NCI-H345 treated with DMSO at 0.1 percent for 48 hours (cell line): ENCODE measurements at regions not wholly inside any gene's neighbourhood (a gene's known extent, or its start where the extent isn't known, plus 50 kb on each side); places are given as distances from the start of the nearest gene placed in this dataset.
"Not testable (repeated sequence)": the region's sequence is repeated elsewhere in the genome, so short reads cannot be mapped to it uniquely, and the experiment has no call there.

Experiments used
- DNase-seq: peaks from one replicate; lab custom pipeline; 2025; ENCODE audit not compliant: unreplicated experiment; lab: John Stamatoyannopoulos, UW

DNA sequence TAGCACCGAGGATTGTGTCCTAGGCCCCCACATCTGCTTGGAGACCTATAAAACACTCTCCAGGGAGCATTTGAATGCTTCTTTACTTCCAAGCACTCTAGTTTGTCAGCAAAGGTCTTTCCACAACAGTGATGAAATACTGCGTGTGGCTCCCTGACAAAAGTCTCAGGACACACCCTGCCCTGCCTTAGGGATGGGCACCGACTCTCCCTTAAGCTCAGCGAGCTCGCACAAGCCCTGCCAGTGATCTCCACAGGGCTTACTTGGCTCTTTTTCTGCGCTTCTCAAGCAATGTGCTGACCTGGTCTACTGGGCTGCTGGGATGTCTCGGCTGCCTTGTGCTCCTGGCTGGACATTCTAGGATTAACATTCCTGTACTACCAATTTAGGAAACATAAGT lies 84.3 kb upstream of the MPP7 start:
- no peak for DNase-seq

DNA sequence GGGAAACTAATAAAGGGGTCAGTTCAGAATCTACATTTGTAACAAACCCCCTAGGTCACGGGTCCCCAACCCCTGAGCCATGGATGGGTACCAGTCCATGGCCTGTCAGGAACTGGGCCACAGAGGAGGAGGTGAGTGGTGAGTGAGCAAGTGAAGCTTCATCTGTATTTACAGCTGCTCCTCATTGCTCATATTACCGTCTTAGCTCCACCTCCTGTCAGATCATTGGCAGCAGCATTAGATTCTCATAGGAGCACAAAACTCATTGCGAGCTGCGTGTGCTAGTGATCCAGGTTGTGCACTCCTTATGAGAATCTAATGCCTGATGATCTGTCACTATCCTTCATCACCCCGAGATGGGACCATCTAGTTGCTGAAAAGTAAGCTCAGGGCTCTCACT lies 88.4 kb upstream of the MPP7 start:
- DNase-seq = no peak

DNA sequence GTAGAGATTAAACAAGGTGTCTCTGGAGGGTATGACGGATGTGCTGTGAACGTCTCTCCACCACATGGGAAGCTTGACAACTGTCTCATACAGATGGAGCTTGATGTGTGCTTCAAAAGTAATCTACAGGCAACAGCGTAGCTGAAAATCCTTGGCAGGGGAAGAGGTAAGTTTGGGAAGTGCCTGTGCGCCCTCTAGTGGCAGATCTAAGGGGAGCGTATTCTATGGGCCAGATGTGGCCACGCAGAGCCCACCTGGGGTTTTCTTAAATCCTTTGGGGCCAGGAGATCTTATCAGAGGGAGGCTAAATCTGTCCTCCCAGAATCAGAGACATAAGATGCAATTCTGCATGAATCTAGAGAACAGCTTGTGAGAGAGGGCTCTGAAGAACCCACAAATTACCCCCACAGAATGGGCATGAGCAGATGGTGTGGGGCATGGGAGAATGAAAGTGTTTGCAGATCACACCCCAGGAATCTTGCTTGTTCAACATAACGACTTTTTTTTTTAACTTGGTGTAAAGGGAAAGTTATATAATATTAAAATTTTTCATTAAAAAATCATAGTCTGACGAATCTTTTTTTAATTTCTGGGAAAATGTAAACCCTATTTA lies 91.2 kb upstream of the MPP7 start:
- DNase-seq = no peak

DNA sequence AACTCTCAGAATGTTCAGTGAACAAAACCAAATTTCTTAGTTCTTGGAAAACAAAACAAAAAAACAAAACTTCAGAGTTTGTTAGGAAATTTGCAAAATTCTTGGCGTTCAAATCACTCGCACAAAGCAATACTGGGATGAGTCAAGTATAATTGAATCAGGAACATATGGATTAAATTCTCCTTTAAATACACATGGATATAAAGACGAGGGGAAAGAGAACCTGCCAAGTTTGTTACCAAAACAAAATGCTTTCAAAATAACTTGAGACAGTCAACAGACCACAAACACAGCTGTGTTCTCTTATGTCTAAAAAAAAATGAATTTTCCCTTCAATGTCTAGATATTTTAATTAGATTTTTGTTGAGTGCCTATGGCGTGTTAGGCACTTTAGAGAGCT lies 93.5 kb upstream of the MPP7 start:
- no peak for DNase-seq

DNA sequence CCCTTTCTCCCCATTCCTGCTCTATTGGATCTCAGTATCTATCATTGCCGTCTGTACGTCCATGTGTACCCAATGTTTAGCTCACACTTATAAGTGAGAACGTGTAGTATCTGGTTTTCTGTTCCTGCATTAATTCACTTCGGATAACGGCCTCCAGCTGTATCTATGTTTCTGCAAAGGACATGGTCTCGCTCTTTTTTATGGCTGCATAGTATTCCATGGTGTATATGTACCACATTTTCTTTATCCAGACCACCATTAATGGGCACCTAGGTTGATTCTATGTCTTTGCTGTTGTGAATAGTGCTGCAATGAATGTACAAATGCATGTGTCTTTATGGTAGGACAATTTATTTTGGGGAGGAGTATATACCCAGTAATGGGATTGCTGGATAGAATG lies 94.4 kb upstream of the MPP7 start:
- DNase-seq = no peak

DNA sequence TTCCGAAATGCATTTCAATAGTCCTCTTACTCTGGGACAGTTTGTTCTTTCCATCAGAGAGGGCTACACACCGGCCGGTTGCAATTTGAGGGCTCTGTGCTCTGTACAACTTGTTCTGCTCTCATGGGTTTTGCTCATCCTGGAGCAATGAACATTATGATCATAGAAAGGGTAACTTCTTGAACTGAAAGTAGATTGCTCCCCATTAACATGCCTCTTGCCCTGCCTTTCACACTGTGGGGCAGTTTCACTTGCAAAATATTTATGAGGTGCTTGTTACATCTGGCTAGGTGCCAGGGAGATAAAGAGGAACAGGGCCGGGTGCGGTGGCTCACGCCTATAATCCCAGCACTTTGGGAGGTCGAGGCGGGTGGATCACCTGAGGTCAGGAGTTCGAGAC lies 97.3 kb upstream of the MPP7 start:
- no peak for DNase-seq

DNA sequence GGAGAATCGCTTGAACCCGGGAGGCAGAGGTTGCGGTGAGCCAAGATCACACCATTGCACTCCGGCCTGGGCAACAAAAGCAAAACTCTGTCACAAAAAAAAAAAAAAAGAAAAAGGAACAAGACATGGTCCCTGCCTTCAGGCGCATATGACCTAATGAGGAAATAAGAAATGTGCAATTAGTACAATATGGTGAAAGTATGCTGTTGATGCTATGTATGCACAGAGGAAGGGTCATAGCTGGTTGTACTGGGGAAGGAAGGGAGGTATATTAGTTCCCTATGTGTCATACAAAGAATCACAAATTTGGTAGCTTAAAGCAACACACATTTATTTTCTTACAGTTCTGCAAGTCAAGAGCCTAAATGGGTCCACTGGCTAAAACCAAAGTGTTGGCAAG lies 97.8 kb upstream of the MPP7 start:
- DNase-seq = no peak

DNA sequence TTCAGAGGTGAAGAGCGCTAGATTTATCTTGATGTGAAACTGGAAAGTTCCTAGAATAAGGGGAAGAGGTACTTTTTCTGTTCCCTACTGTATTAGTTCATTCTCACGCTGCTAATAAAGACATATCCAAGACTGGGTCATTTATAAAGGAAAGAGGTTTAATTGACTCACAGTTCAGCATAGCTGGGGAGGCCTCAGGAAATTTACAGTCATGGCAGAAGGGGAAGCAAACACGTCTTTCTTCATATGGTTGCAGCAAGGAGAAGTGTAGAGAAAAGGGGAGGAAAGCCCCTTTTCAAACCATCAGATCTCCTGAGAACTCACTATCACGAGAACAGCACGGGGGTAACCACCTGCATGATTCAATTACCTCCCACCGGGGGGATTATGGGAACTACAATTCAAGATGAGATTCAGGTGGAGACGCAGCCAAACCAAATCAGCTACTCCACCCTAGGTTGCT lies 99.8 kb upstream of the MPP7 start:
- DNase-seq = not testable (repeated sequence)

DNA sequence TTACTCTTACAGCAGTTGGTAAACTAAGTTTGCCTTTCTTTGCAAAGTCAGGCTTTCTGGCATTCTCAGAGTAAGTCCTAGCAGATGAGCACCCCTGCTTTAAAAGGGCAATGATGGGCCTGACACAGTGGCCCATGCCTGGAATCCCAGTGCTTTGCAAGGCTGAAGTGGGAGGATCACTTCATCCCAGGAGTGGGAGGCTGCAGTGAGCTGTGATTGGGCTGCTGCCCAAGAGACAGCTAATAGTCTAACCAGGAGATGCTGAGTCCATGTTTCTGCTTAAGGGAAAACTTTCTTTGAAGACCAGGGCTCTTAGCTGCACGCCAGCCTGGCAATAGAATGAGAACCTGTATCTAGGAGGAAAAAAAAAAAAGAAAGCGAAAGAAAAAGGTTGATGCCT lies 100.2 kb upstream of the MPP7 start:
- DNase-seq = no peak

DNA sequence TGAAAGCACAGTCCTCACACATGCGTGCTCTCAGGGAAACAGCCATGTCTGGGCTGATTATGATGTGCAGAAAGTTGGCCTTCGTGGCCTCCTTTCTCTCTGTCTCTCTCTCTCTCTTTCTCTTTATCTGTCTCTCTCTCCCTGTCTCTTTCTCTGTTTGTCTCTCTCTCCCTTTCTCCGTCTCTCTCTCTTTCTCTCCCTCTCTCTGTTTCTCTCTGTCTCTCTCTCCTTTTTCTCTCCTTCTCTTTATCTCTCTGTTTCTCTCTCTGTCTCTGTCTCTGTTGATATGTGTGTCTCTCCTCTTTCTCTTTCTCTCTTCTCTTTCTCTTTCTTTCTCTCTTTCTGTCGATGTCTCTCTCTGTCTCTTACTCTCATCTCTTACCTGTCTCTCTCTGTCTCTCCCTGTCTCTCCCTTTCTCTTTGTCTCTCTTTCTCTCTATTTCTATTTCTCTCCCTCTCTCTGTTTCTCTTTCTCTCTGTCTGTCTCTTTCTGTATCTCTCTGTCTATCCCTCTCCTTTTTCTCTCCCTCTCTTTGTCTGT lies 105.4 kb upstream of the MPP7 start:
- DNase-seq = no peak

DNA sequence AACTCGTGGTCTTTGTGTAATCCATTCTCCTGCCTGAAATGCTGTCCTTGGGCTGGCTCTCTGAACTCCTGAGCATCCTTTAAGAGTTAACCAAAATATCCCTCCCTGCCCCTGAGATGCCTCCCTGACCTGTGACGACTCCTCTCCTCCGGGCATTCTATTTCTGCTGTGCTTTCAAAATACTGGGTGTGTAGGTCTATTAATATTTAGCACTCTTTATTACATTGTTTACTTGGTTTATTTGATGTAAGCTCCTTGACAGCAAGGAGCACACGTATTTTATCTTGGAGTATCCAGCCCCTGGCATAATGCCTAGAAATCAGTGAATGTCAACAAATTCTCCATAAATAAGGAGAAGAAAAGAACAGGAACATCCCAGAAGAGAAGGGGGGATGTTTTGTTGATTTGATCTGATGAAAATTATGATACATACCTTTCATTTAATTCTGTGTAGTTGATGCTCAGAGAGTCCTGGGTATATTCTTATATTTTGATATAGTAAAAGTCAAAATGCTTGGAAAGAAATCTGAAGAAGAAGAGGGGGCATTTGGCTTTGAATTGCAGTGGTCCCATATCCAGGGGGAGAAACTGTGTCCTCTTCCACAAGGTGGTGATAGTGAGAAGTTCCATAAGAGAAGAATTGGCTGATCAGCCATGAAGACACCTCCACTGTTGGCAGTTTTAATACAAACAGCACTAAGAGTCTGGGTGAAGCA lies 107.7 kb upstream of the MPP7 start:
- DNase-seq = no peak

DNA sequence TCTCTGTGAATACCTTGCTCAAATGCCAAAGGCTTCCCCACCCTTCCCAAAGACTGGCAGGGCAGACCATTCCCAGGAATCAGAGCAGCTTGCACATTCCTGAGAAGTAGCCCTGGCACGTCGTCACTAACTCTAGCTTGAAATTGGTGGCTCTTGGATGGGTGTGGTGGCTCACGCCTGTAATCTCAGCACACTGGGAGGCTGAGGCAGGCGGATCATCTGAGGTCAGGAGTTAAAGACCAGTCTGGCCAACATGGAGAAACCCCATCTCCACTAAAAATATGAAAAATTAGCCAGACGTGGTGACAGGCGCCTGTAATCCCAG lies 108.2 kb upstream of the MPP7 start:
- no peak for DNase-seq

DNA sequence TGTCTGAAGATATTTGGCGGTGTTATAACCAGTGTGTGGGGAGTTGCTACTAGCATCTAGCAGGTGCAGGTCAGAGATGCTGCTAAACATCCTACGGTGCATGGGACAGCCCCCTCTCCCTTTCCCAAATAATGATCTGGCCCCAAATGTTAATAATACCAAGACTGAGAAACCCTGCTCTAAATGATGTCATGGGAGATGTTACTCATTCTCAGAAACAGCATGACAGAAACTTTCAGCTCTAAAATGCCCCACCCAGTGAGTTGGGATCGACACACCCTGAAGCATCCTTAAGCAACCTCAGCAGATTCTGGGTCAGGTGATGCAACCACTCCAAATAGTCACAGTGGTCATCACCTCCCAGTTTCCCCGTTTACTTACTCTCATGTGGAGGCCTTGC lies 108.8 kb upstream of the MPP7 start:
- no peak for DNase-seq

DNA sequence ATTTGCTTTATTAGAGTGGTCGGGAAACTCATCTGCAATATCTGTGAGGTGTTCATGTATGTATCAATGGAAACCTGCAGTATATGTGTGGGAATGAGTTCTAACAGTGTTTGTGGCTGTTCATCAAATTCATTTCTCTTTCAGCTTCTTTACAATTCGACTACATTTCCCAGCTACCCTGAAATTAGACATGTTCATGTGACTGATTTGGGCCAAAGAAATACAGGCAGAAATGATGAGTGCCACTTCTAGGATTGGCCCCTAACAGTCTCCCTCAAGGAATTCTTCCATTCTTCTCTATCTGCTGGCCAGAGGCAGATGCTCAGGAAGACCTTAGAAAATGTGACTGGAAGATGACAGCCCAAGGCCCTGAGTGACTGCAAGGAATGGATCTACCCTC lies 114.8 kb upstream of the WAC start:
- DNase-seq = no peak

DNA sequence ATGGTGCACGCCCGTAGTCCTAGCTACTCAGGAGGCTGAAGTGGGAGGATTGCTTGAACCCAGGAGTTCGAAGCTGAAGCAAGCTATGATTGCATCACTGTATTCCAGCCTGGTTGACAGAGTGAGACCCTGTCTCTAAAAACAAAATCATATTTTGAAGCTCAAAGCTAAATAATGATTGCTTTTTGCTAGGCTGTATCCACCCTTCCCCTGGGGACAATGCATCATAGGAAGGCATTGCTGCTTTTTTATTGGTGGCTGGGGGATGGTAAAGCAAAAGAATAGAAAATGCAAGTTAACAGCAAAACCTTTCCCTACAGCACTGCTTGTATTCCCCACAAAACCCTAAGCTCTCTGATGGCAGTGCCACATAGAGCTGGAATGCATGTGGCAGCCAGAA lies 107.5 kb upstream of the WAC start:
- DNase-seq = no peak

DNA sequence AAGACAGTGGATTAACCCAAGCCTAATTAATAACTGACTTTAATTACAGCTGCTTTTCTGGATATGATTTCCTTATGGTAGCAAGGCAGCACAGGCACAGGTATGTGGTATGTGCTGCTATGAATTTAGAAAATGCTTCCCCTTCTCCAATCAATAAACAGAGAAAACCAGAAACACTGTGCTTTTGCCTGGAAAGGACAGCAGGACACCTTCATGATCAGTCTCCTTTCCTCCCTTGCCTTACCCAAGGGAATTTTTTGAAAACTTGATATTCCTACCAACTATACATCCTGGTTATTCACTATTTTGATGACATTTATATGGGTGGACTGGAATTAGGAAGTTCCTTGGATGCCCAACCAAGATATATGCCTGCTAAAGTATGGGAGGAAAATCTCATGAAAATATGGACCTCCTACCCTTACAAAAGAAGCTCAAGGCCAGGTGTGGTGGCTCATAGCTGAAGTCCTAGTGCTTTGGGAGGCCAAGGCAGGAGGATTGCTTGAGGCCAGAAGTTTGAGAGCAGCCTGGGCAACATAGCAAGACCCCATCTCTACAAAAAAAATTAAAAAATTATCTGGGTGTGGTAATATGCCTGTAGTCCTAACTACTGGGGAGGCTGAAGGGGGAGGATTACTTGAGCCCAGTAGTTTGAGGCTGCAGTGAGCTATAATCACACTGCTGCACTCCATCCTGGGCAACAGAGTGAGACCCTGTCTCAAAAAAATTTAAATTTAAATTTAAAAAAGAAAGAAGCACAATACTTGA lies 106.3 kb upstream of the WAC start:
- DNase-seq = no peak

DNA sequence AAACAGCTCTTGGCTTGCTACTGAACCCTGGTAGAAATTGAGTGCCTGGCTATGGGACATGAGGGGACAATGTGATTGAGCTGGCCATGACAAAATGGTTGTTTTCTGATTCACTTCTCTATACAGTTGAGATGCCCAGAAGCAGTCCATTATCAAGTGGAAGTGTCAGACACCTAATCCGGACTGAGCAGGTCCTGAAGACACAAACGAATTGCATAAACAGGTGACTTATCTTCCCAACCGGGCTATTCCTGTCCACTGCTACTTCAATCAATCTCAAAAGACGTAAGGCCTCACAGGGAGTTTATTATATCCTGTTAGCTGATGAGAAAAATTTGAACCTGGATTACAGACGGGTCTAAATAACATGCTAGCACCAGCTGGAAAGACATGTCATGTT lies 105.5 kb upstream of the WAC start:
- no peak for DNase-seq

DNA sequence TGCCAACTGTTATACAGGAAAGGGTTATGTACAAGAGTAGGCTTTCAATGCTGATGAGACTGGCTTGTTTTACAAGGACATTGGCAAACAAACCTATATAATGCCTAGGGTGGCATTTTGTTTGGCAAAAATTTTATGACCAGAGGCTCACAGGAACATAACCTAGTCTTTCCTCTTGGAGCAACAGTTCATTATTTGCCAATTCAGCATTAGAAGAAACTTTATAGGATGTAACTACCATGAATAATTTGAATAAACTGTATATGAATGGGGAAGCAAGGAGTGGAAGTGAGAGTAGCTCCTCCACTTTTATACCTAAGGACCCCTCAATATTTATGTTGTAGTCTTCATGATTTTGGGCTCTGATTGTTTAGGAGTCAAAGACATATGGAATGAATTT lies 103.9 kb upstream of the WAC start:
- no peak for DNase-seq

DNA sequence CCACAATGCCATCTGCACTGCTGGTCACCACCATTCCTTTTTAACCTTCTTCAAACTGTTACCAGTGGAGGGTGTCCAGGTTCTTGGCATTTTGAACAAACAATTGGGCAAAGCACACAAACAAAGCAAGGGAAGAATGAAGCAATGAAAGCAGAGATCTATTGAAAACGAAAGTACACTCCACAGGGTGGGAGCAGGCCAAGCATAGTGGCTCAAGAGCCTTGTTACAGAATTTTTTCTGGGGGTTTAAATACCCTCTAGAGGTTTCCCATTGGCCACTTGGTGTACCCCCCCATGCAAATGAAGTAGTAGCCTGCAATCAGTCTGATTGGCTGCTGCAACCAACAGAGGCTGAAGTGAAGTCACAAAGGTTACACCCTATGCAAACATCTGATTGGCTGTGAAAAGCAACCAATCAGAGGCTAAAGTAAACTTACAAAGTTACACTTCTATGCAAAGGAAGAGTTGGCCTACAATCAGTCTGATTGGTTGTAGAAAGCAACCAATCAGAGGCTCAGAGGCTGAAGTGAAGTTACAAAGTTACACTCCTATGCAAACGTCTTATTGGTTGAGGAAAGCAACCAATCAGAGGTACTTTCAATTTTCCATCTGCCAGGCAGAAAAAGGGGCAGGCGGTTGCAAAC lies 103.2 kb upstream of the WAC start:
- no peak for DNase-seq

DNA sequence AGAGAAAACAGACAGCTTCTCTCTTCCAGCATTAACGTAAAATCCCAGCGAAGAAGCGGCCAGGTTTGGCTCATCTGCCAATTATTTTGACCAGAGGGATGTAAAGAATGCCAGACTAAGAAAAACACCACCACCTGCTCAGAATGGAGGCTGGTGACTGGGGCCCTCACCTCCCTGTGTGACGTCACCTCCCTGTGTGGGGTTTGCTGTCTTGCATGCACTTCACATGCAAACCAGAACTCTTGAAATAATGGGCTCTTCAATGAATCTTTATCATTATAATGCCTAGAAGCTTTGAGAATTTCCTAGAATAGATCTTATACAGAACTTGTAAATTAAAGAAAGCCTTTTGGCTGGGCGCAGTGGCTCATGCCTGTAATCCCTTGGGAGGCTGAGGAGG lies 101.8 kb upstream of the WAC start:
- DNase-seq = no peak

DNA sequence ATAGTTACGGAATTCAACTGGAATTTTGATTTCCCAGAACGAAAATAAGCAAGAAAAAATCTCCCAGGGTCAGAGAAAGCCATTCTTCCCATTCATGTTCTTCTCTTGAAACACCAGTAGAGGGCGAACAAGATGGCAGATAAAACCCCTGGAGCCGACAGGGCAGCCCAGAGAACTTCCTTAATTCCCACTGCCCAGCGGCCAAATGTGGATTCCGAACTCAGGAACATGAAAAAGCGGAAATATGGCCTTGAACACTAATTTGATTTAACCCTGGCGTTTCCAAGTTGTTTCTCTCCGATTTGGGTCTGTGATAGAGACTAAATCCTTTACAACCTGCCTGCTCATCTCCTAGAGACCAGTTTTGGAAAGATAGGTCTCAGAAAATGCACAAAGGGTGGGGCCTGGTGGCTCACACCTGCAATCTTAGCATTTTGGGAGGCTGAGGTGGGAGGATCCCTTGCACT lies 100.7 kb upstream of the WAC start:
- DNase-seq = peak; percentile 43

DNA sequence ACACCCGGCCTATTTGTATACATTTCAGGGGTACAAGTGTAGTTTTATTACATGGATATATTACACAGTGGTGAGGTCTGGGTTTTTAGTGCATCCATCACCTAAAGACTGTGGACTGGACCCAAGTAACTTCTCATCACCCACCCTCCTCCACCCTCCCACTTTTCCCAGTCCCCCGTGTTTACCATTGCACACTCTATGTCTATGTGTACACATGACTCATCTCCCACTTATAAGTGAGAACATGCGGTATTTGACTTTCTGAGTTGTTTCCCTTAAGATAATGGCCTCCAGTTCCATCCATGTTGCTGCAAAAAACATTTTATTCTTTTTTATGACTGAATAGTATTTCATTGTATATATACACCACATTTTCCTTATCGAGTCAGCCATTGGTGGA lies 98.9 kb upstream of the WAC start:
- no peak for DNase-seq
